IMR-90 (cell line): ENCODE measurements at regions not wholly inside any gene's neighbourhood (a gene's known extent, or its start where the extent isn't known, plus 50 kb on each side); places are given as distances from the start of the nearest gene placed in this dataset.

Source experiments
- ATAC-seq: fragments of 200-7000 bp; cut with Tn5 transposase; 2 replicates; pipeline ENCODE4 v1.9.1; 2020; ENCODE audit warnings: low read depth, mild to moderate bottlenecking, moderate library complexity
- BruUV-seq: library from RNA; stranded (reverse); fragments of 400-500 nt; replicated peaks from 2 replicates; lab custom pipeline; 2021; lab: Mats Ljungman, UMichigan
- CTCF ChIA-PET: fragments of 300-600 bp; formaldehyde crosslinking; extraction: SDS; loops from one replicate; lab custom pipeline; 2021; ENCODE audit warnings: antibody characterized with exemption; lab: Yijun Ruan, JAX
- POLR2A ChIA-PET: fragments of 300-600 bp; sonication (Branson Sonifier 250); formaldehyde crosslinking; loops from one replicate; lab custom pipeline; 2022; ENCODE audit warnings: antibody characterized with exemption; ENCODE audit not compliant: unreplicated experiment; lab: Charles Lee
- DNase-seq: peaks from one replicate; pipeline ENCODE4 v3.0.0; 2013
- H2AFZ ChIP-seq: replicated peaks from 2 replicates; pipeline ENCODE3; 2013; ENCODE audit warnings: low read length, mild to moderate bottlenecking; ENCODE audit not compliant: poor library complexity
- H2AK5ac ChIP-seq: 2 replicates; pipeline ENCODE4 v1.6.1; 2013; ENCODE audit warnings: low read depth, low read length, inconsistent platforms
- H2AK9ac ChIP-seq: replicated peaks from 2 replicates; pipeline ENCODE3; 2013; ENCODE audit warnings: mild to moderate bottlenecking, low read depth, low read length, moderate library complexity; ENCODE audit not compliant: poor library complexity
- H2BK120ac ChIP-seq: 2 replicates; pipeline ENCODE4 v1.6.1; 2013; ENCODE audit warnings: low read depth, low read length, inconsistent platforms
- H2BK15ac ChIP-seq: 3 replicates; pipeline ENCODE4 v1.6.1; 2013; ENCODE audit warnings: low read depth, low read length, inconsistent platforms
- H2BK20ac ChIP-seq: 2 replicates; pipeline ENCODE4 v1.6.1; 2013; ENCODE audit warnings: low read depth, mild to moderate bottlenecking, inconsistent platforms, low read length, moderate library complexity
- H2BK5ac ChIP-seq: 2 replicates; pipeline ENCODE4 v1.6.1; 2013; ENCODE audit warnings: mild to moderate bottlenecking, low read depth, low read length, inconsistent platforms; ENCODE audit not compliant: poor library complexity, severe bottlenecking
- H3K14ac ChIP-seq: replicated peaks from 2 replicates; pipeline ENCODE4 v1.6.1; 2013; ENCODE audit warnings: low read depth, low read length, inconsistent platforms
- H3K18ac ChIP-seq: 2 replicates; pipeline ENCODE4 v1.6.1; 2013; ENCODE audit warnings: low read depth, low read length, control low read depth
- H3K23ac ChIP-seq: 2 replicates; pipeline ENCODE4 v1.6.1; 2013; ENCODE audit warnings: low read depth, low read length, inconsistent platforms
- H3K27ac ChIP-seq: 2 replicates; pipeline ENCODE4 v1.5.1; 2013; ENCODE audit warnings: mild to moderate bottlenecking, control low read depth, low read length; ENCODE audit not compliant: insufficient read depth
- H3K27me3 ChIP-seq: 2 replicates; pipeline ENCODE4 v1.6.1; 2013; ENCODE audit warnings: low read length; ENCODE audit not compliant: control insufficient read depth, insufficient read depth
- H3K36me3 ChIP-seq: 2 replicates; pipeline ENCODE4 v1.6.1; 2013; ENCODE audit warnings: low read length, mixed read lengths; ENCODE audit not compliant: control insufficient read depth, insufficient read depth
- H3K4ac ChIP-seq: 2 replicates; pipeline ENCODE4 v1.6.1; 2013; ENCODE audit warnings: low read depth, low read length, inconsistent platforms
- H3K4me1 ChIP-seq: 2 replicates; pipeline ENCODE4 v1.6.1; 2013; ENCODE audit warnings: low read length, mixed read lengths; ENCODE audit not compliant: control insufficient read depth, insufficient read depth
- H3K4me2 ChIP-seq: 2 replicates; pipeline ENCODE4 v1.6.1; 2013; ENCODE audit warnings: low read depth, mild to moderate bottlenecking, control low read depth, low read length, moderate library complexity
- H3K4me3 ChIP-seq: 2 replicates; pipeline ENCODE4 v1.5.1; 2013; ENCODE audit warnings: low read depth, mild to moderate bottlenecking, control low read depth, low read length, moderate library complexity; ENCODE audit not compliant: insufficient read depth
- H3K56ac ChIP-seq: 2 replicates; pipeline ENCODE4 v1.6.1; 2013; ENCODE audit warnings: low read length, inconsistent platforms; ENCODE audit not compliant: insufficient read depth; ENCODE audit errors: extremely low read depth
- H3K79me1 ChIP-seq, 2 experiments: 2 replicates each; pipeline ENCODE4 v1.6.1; 2013; ENCODE audit warnings: low read length in 2 of 2, inconsistent platforms in 1 of 2, low read depth in 1 of 2
- H3K9ac ChIP-seq: 2 replicates; pipeline ENCODE4 v1.6.1; 2013; ENCODE audit warnings: low read depth, low read length, control low read depth
- H3K9me1 ChIP-seq: 2 replicates; pipeline ENCODE4 v1.6.1; 2013; ENCODE audit warnings: low read length, inconsistent platforms; ENCODE audit not compliant: insufficient read depth
- H3K9me3 ChIP-seq: 2 replicates; pipeline ENCODE4 v1.6.1; 2013; ENCODE audit warnings: low read length; ENCODE audit not compliant: control insufficient read depth, insufficient read depth
- H4K20me1 ChIP-seq: 2 replicates; pipeline ENCODE4 v1.6.1; 2013; ENCODE audit warnings: low read length, inconsistent platforms; ENCODE audit not compliant: insufficient read depth
- H4K5ac ChIP-seq: 2 replicates; pipeline ENCODE4 v1.6.1; 2013; ENCODE audit warnings: mild to moderate bottlenecking, low read depth, low read length, control low read depth
- H4K8ac ChIP-seq, 2 experiments: 2 replicates each; pipeline ENCODE4 v1.6.1; 2013; ENCODE audit warnings: low read depth in 2 of 2, low read length in 2 of 2, control low read depth in 1 of 2, inconsistent platforms in 1 of 2
- H4K91ac ChIP-seq: 2 replicates; pipeline ENCODE4 v1.6.1; 2013; ENCODE audit warnings: low read depth, low read length, inconsistent platforms; ENCODE audit not compliant: insufficient read depth
- ELK1 ChIP-seq: fragments of 150-350 bp; IDR thresholded peaks from 2 replicates; pipeline ENCODE4 v1.6.1; 2016; ENCODE audit warnings: low read depth, mild to moderate bottlenecking, low read length, moderate library complexity, borderline replicate concordance
- NFE2L2 ChIP-seq: fragments of 150-350 bp; IDR thresholded peaks from 2 replicates; pipeline ENCODE4 v1.6.1; 2016; ENCODE audit warnings: low read depth, mild to moderate bottlenecking, low read length
- POLR2A ChIP-seq: IDR thresholded peaks from 2 replicates; pipeline ENCODE4 v1.6.1; 2012; ENCODE audit warnings: mild to moderate bottlenecking, low read depth, low read length
- USF2 ChIP-seq: fragments of 150-350 bp; IDR thresholded peaks from 2 replicates; pipeline ENCODE4 v1.6.1; 2017; ENCODE audit warnings: mild to moderate bottlenecking, antibody characterized with exemption, low read length, low read depth
- WGBS, 2 experiments: methylation state at CpG; one replicate each; pipeline versions ENCODE4 v1.1.5 to v1.1.7; 2013; ENCODE audit warnings: missing lambda C conversion rate in 2 of 2; ENCODE audit not compliant: insufficient read length in 1 of 2; ENCODE audit errors: extremely low coverage in 2 of 2; 5-methylcytosine and 5-hydroxymethylcytosine counted together
- dilution Hi-C: fragments of 300-500 bp; cut with HindIII; formaldehyde crosslinking; loops from one replicate; pipeline ENCODE4 v1.14.3; 2018; ENCODE audit warnings: low sequenced_read_pairs; ENCODE audit not compliant: unreplicated experiment
- in situ Hi-C: fragments of 300-500 bp; cut with MboI; formaldehyde crosslinking; loops from 3 replicates; pipeline ENCODE4 v1.14.3; 2019; ENCODE audit warnings: low sequenced_read_pairs, inconsistent platforms, mixed read lengths
- intact Hi-C: fragments of 100-400 bp; cut with micrococcal nuclease; formaldehyde crosslinking; loops from 2 replicates; pipeline ENCODE4 v1.10.0; 2022

- TF ChIP-seq USF2, result no peak
Measured at GRCh38 chr2:237195396-237196120, 109.9 kb downstream of the COPS8 start (continued).

GRCh38 chr2:237196409-237196808, 110.7 kb downstream of the COPS8 start:
- H3K23ac ChIP-seq, result peak overlapping the region; percentile 99
- no peak overlapping the region; the same call in 1 of the 2 replicates for H3K4me2 ChIP-seq
- H4K91ac ChIP-seq, result peak overlapping the region; percentile 99
- peak overlapping the region; percentile 82 for H3K56ac ChIP-seq
- H2BK20ac ChIP-seq, result peak overlapping the region; percentile 98
- no peaks in the 10 kb centered on the region for H3K9me3 ChIP-seq
- in situ Hi-C loops, result no loop called here
- peak overlapping the region; percentile 96 for H2BK15ac ChIP-seq
- intact Hi-C loops, result no loop called here
- H2AK9ac ChIP-seq, result peak overlapping the region; percentile 94
- H3K27me3 ChIP-seq, result no peaks in the 10 kb centered on the region
- H4K20me1 ChIP-seq, result no peaks in the 10 kb centered on the region
- peak overlapping the region; percentile 93 to 96 for H4K8ac ChIP-seq
- H3K4me3 ChIP-seq, result no peak overlapping the region
- H3K4ac ChIP-seq, result peak overlapping the region; percentile 100
- peaks cover 28% of the 10 kb centered on the region for H3K9me1 ChIP-seq
- ChIA-PET CTCF (interaction anchor here (0.6 to 2.2 kb wide), 3 partner anchors 24 to 316 kb away, joined by 3 to 9 read pairs (median 3); no protein-coding TSS in a partner anchor), POLR2A (interaction anchor here (0.9 to 1.4 kb wide), 9 partner anchors 10 to 218 kb away, joined by 3 to 10 read pairs (median 3); partner anchors contain the start of gene COL6A3)
- peaks cover 3 to 34% of the 10 kb centered on the region in 2 experiments; a peak in 3 of 4 replicates for H3K79me1 ChIP-seq
- DNase-seq, result no peak
- H3K27ac ChIP-seq, result peak overlapping the region; percentile 98
- TF ChIP-seq NFE2L2 (no peak), ELK1 (no peak), POLR2A (peak; percentile 10; the same call in 1 of the 2 replicates)
- WGBS, 2 experiments, result no CpG with 5 or more reads among the region's 1 CpG
- peak overlapping the region; percentile 85 for H3K18ac ChIP-seq
- peak overlapping the region; percentile 46 for H2AFZ ChIP-seq
- no TSS peak for BruUV-seq
- peak overlapping the region; percentile 48 for H3K9ac ChIP-seq
- ATAC-seq, result peak; percentile 8
- H2BK5ac ChIP-seq, result peak overlapping the region; percentile 98
- H4K5ac ChIP-seq, result peak overlapping the region; percentile 100
- H3K4me1 ChIP-seq, result peaks cover 46% of the 10 kb centered on the region
- dilution Hi-C loops, result no loop called here
- peak overlapping the region; percentile 93 for H2BK120ac ChIP-seq
- H3K36me3 ChIP-seq, result no peaks in the 10 kb centered on the region
- H2AK5ac ChIP-seq, result peak overlapping the region; percentile 95
- peak overlapping the region; percentile 97 for H3K14ac ChIP-seq
